Mucosa of gallbladder (tissue), 1 donor: ENCODE measurements at regions not wholly inside any gene's neighbourhood (a gene's known extent, or its start where the extent isn't known, plus 50 kb on each side); places are given as distances from the start of the nearest gene placed in this dataset.

Source experiments
- DNase-seq: peaks from one replicate; pipeline ENCODE4 v3.0.0-alpha.2; 2020; ENCODE audit warnings: low spot score
- donor health status: DM: no; HTN: no; CAD: no.

DNA sequence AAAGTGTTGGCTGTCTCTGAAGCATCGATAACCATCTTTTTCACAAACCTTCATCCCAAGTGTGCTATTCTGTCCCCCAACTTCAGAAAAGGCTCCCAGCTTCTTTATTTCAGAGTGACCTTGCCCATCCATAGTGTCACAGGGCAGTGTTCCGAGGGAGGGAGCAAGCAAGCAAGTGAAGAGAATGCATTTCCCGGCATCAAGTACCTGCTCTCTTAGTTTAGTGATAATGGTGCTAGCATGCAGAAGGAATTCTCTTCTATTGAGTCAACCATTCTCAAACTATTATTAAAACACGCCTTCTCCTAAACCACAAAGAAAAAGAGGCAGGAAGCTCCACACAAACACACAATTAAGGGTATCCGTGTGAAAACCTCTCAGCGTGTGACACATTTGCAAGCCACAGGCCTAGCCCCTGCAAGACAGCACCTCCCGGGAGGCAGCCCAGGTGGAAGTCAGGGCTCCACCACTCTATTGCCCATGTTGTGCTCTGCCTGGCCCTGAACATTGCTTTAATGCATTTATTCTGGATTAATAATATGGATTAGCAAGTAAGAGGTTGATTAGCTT, 504.9 kb downstream of the GALR1 start:
- no peak for DNase-seq

DNA sequence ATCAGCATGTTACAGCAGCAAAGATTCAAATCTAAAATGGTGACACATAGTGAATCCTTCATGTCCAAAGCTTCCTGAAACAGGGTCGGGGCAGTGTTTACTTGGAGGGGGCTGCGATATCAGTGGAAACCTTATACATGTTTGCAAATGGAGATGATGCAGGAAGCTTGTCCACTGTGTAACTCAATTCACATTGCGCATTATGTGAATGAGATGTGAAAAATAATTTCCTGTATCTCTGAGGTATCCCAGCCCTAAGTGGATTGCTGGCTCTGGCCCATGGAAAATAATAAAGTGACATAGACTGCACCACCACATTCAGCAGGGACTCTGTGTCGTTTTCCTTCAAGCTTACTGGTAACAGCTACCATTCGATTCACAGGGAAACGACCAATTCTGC, 505.5 kb downstream of the GALR1 start:
- DNase-seq = no peak

DNA sequence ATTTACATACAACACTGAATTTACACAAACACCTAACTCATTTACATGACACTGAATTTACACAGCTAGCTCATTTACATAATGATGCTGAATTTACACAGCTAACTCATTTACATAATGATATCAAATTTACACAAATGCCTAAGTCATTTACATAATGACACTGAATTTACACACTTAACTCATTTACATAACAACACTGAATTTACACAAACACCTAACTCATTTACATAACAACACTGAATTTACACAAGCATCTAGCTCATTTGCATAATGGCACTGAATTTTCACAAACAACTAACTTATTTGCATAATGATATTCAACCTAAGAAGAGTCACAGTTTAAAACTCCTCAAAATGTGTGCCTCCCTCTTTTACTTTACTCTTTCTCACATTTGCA, 511.7 kb downstream of the GALR1 start:
- no peak for DNase-seq

DNA sequence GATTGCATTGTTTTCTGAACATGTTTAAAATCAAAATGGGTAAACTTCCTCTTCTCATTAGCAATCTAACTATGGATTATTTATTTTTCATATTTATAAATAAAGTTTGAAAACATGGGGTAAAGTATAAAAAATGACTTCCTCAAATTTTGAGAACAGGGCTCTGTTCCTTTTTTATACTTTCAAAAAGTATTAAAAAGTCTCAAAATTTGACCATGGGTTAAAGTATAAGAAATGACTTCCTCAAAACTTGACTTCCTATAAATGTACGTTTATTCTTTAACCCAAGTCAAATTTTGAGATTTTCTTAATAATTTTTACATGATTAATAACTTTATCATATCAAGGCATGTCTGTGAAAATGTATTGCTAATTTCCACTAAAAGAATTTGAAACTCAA, 512.4 kb downstream of the GALR1 start:
- no peak for DNase-seq

DNA sequence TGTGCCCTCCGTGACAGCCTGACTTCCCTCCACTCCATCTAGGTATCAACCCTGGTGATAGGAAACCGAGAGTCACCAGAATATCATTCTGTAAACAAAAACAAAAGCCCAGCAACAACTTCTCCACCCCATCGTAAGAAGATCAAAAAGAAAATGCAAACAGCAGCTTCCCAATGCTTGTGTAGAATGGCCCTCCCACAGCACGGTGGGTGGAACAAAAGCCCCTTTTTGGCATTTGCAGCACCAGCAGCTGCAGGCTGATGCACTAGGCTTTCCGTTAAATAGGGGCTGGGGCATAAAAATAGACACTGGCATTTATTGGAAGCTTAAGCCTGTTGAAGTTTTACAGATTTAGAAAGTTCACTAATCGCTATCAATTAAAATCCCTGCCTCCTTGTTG, 513.0 kb downstream of the GALR1 start:
- no peak for DNase-seq

DNA sequence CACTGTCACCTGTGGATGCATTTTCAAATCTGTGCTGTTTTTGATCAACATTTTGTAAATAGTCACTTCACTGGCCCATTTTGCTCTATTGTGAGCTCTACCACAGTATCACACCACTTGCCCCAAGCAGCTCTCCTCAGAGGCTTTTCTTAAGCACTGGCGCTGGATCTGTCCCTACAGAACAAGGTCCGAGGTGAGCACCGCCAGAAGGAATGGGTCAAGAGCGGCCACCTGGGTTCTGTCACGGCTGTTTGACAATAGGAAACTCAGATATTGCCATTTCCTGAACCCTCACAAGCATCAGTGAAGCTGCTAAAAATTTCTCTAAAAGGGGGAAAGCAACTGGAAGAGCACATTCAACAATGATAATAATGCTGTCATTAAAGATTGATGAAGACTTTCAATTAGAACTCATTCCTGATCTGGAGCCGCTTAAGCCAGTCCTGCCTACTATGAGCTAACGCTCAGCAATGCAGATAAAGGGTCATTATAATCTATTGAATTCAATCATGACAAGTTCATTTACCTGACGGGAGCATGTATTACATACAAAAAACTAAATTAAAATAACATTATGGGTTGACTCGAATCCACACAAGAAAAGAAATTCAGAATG, 514.0 kb downstream of the GALR1 start:
- no peak for DNase-seq

DNA sequence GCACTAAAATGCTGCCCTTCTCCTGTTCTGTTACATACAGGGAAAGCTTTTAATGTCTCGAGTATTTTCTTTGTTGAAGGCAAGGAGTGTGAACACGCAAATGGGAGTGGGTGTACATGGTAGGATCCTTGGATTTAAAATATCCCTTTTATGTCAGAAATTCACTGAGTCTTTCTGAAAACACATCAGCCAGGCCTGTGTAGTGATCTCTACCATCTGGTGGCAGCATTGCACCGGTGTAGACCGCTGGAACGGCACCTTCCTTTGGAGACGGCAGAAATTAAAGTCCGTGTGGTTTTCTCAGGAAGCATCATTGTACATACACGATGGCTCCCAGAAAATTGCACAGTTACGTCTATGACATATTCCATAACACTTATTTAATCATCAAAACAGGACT, 515.8 kb downstream of the GALR1 start:
- DNase-seq = peak; percentile 24

DNA sequence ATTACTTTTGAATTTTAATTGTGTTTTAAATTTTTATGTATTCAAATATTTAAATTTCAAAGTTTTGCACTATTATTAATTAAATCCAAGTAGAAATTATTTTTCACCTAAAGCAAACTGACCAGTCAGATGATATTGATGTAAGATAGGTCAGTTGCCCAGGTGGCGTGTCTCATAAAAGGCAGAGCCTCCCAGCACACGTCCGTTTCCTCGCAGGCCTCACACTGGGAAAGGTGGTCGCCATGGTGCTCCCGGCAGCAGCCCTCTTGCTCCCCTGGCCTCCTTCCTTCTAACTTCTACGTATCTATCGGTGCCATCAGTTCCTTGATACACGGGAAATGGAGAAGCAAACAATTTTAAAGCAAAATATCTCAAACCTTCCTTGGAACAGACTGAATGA, 516.8 kb downstream of the GALR1 start:
- no peak for DNase-seq

DNA sequence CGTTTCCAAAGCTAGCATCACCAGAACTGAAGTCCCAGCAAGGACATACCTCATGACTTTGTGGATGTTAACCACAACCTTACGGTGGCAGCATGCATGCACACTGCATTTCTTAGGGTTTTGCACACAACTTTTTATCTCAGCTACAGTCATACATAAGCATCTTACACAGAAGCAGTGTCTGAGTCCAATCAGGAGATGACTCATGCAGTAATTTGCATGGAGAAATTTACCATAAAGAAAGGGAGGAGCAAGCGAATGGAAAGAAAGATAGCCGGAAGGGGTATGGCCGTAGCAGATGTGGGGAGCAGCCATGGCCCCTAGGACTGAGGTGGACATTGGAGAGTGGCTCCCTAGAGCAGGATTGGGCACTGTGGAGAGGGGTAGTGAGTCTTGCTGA, 522.5 kb downstream of the GALR1 start:
- DNase-seq = no peak

DNA sequence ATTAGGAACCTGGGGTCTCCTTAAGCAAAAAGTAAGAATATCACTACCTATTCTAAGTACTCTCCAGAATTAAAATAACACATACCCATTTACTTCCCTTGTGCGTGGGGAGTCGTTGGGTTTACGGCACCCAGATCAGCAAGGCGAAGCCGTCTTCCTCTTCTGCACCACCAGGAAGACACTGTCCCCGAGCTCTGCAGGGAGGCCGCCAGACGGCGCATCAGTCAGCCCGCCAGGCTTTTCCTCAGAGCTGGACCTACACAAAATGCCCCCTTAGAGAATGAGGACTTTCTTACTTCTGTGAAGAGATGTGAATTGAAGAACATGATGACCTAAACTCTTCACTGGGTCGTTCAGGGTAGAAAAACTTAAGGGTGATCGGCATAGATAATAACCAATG, 526.5 kb downstream of the GALR1 start:
- no peak for DNase-seq

DNA sequence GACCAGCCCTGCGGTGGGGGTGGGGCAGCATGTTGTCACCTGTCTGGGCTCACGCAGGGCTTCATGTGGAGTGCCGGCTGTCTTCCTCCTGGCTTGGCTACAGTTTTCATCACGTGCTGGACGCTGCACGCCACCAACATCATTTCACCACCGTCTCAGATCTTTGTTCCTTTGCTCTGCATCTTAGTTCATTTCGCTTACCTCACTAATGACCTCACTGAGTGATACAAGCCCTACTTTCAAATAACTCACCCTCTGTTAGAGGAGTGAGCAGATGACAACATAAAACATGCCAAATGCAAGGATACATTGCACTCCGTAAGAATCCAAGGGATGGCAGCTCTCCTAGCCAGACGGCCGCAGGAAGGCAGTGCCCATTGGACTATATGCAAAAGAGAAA, 527.5 kb downstream of the GALR1 start:
- DNase-seq = no peak

DNA sequence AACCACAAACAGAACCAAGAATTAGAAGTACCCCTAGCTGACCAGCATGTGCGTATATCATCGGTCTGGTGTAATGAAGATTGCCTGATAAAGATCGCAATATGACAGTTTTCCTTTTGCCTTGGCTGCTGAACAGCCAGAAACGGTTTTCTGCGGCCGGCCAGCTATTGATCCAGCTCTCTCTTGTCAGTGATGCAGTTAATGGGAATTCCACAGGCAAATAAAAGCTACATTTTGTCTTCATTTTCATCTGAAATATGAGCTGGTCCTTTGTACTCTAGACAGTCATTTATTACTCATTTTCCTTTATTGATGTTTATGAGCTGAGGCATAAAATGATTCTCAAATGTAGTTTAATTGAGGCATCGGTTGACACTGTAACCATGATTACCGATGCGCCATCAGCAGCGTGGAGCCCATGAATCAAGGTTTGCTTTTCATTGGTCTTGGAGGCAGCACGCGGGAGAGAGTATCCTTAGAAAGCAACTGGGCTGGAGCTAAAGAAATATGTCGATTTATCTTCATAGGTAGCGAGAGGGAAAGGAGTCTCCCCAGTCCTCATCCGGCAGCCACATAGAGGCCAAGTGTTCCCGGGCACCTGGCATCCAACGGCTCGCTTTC, 535.2 kb downstream of the GALR1 start:
- DNase-seq = no peak

DNA sequence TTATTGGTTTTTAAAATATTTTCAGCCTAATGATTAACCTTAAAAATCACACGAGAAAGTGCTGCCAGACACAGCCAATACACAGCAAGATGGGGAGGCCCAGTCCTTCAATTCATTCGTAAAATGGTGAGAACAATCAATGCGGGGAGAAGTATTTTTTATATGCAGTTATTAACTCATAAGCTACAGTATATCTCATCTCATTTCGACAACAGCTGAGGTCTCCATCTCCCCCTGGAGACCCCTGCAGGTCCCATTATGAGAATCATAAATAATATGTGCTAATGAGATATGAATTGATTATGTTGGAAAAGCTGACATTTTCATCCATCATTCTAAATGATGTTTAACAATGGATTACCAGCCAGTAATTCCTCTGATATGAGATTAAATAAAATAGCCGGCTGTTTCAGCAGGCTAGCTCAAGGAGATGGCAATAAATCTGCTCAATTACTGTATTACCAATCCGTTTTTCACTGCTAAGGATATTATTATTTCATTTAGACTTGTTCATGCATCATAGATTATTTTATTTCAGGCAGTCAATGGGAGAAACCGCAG, 535.8 kb downstream of the GALR1 start:
- no peak for DNase-seq

DNA sequence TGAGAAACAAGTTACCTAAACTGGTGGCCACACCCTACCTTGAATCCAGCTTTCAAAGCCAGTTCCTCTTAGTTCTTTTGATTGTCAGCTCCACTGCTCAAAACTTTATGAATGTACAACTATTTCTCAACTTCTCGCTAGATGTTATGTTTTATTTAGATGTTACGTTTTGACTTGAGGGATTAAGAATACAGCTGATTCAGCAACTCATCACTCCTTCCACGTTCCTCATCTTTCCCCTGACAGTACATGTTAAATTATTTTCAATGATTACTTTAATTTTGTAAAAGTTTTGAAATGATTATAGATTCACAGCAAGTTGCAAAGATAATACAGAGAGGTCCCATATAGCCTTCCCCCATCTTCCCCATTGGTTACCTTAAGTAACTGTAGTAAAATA, 553.4 kb downstream of the GALR1 start:
- no peak for DNase-seq

DNA sequence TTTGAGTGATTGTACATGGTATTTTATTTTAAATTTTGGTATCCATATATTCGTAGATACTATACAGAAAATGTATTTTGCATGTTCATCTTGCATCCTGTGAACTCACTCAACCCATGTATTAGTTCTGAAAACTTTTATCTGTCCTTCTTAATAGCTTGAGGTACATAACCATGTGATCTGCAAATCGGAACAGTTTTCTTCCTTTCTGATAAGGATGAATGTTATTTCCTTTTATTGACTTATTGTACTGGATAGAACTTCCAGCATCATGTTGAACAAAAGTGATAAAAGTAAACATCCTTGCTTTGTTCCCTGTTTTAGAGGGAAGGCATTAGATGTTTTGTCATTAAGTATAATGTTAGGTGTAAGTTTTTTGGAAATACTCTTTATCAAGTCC, 554.7 kb downstream of the GALR1 start:
- DNase-seq = no peak

DNA sequence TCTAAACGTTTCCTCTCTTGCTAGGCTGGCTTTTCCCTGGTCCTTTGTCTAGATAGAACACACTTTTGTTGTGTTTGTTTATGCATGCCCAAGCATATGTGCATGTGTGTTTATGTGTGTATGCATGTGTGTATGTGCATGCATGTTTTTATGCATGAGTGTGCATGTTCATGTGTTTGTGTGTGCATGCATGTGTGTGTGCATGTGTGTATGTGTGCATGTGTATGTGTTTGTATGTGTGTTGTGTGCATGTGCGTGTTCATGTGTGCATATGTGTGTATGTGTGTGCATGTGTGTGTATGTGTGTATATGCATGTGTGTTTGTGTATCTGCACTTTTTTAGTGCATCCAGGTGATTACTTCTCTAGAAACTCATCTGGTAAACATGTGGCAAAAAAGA, 558.0 kb downstream of the GALR1 start:
- no peak for DNase-seq

DNA sequence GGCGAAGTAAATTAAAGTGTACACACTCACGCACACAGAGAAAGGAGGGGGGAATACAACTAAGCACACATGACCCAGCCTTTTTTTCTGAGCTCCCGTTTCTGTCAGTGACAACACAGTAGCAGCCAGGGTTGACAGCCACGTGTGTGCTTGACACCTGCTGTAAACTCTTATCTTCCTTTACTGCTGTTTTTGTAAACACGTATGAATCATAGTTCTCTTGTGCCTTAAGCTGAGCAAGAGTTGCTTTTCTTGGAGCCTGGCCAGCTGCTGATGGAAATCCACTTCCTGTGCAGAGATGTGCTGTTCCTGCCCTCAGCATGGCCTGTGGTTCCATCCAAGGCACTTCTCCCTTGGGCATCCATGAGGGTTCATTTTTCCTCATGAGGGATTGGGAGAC, 561.9 kb downstream of the GALR1 start:
- no peak for DNase-seq

DNA sequence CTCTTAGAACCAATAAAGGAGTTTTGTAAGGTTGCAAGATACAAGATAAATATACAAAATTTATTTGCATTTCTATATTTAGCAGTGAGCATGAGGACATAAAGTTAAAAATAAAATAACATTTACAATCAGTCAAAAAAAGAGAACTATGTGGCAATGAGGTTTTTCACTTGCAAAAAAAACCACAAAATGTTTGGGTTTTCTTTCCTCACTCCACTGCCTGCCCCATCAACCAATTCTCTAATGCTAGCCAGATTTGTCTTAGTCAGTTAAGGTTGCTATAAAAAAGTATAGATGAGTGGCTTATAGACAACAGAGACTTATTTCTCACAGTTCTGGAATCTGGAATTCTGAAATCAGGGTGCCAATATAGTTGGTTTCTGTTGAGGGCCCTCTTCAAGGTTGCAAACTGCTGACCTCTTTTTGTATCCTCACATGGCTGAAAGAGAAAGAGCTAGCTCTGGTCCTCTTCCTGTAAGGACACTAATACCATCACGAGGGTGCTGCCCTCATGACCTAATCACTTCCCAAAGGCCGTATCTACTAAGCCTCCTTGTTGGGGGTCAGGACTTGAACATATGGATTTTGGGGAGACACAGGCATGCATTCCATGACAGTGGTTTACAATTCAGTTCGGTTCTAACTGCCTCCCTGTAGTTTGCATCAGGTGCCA, 566.2 kb downstream of the GALR1 start:
- no peak for DNase-seq

DNA sequence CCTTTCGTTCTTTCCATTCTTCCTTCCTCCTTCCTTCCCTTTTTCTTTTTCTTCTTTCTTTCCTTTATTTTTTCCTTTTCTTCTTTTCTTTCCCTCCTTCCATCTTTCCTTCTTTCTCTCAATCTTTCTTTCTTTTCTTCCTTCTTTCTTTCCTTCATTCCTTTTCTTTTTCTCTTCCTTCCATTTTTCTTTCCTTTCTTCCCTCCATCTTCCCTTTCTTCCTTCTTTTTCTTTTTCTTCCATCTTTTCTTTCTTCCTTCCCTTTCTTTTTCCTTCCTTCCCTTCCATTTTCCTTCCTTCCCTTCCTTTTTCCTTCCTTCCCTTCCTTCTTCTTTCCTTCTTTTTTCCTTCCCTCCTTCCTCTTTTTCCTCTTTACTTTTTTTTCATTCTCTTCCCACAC, 568.7 kb downstream of the GALR1 start:
- no peak for DNase-seq

DNA sequence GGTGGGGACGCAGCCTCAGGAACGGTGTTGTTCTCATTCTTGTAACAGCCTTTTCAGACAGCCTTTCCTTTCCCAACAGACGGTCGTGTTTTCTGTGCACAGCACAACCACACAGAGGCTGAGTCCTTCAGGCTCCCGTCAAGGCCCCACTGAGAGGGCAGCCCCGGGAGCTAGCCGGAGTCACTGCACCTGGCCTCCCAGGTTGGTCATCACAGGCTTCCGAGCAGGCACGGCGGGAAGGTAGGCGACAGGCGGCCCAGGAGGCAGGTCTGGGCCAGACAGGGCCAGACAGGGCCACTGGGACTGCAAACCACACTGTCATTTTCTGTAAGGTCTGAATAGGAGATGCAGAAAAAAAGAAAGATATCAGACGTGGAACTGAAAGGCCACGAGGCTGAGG, 570.8 kb downstream of the GALR1 start:
- DNase-seq = no peak

DNA sequence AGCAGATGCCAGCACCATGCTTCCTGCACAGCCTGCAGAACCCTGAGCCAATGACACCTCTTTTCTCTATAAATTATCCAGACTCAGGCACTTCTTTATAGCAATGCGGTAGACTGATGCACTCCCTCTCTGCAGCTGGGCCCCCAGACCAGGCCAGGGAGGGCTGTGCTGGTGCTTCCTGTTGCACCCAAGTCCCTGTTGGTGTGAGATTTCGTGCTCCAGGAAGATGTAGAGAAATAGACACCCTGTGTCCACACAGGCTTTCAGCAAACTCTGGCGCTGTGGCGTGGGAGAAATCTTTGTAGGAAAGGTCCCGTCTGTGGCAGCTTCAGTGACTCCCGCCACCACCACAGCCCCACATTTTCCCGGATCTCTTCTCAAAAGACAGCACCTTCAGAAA, 572.2 kb downstream of the GALR1 start:
- no peak for DNase-seq

DNA sequence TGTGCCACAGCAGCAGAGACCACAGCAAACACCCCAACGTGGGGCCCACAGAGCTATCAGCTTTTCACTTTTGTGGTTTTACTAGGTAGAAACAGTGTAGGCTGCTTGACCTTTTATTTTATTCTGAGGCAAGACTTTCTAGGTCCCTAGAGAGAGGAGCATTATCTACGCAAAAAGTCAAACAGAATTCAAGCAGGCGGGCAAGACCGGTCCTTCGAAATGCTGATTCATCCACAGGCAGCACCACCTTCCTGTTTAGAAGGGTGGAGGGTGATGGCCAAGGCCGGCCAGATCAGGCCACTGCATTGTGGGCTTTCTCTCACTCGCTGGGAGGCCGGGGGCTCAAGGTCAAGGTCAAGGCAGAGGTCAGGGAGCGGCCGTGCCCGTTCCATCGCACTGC, 573.0 kb downstream of the GALR1 start:
- DNase-seq = no peak

DNA sequence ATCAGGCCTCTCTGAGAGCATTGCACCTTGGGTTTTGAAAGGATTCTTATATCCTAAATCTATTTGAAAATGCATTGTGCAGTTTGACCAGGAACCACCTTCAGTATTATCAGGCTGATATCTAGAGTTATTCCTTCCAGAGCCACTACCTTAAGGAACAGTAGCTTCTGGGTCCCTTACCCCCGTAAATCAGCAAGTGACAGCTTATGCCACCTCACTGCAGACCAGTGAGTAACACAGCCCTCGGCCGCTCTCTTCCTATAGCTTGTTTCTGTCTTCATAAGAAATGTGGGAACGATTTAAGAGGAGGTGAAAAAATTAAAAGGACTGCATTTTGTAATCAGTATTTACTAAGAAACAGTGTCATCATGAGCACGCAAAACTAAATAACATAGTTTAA, 584.2 kb downstream of the GALR1 start:
- DNase-seq = no peak
